Lung (tissue), 11 donors: ENCODE measurements at regions not wholly inside any gene's neighbourhood (a gene's known extent, or its start where the extent isn't known, plus 50 kb on each side); places are given as distances from the start of the nearest gene placed in this dataset.
A peak's percentile ranks its signal among the peaks of the same experiment; 100 is the strongest.

Experiments
- ATAC-seq: fragments of 200-7000 bp; cut with Tn5 transposase; one replicate; pipeline ENCODE4 v1.9.1; 2020; ENCODE audit warnings: moderate number of reproducible peaks; ENCODE audit not compliant: insufficient read depth, low FRiP score
- DNase-seq, 3 donors: peaks; one replicate each; pipeline ENCODE4 v3.0.0-alpha.2; 2013 to 2017
- H3K27ac ChIP-seq, 2 donors: one replicate each; pipeline ENCODE4 v1.5.1; 2013; ENCODE audit warnings: mild to moderate bottlenecking in 2 of 2, moderate library complexity in 2 of 2, control low read depth in 1 of 2, inconsistent platforms in 1 of 2, low read depth in 1 of 2, low read length in 1 of 2
- H3K27me3 ChIP-seq, 3 donors: one replicate each; pipeline ENCODE4 v1.5.1; 2013; ENCODE audit warnings: low read length in 2 of 3; ENCODE audit not compliant: control insufficient read depth in 3 of 3, insufficient read depth in 3 of 3
- H3K36me3 ChIP-seq, 4 donors: one replicate each; pipeline ENCODE4 v1.5.1; 2013; ENCODE audit warnings: low read length in 4 of 4, mild to moderate bottlenecking in 1 of 4, moderate library complexity in 1 of 4; ENCODE audit not compliant: control insufficient read depth in 4 of 4, insufficient read depth in 4 of 4
- H3K4me1 ChIP-seq, 5 donors: one replicate each; pipeline ENCODE4 v1.5.1; 2013; ENCODE audit warnings: low read length in 5 of 5, mild to moderate bottlenecking in 2 of 5, moderate library complexity in 1 of 5; ENCODE audit not compliant: control insufficient read depth in 5 of 5, insufficient read depth in 5 of 5
- H3K4me3 ChIP-seq: one replicate; pipeline ENCODE4 v1.5.1; 2013; ENCODE audit warnings: mild to moderate bottlenecking, control low read depth, moderate library complexity
- H3K9ac ChIP-seq, 2 donors: one replicate each; pipeline ENCODE4 v1.5.1; 2013; ENCODE audit warnings: low read length in 2 of 2, control low read depth in 1 of 2; ENCODE audit not compliant: insufficient read depth in 1 of 2
- H3K9me3 ChIP-seq, 4 donors: one replicate each; pipeline ENCODE4 v1.5.1; 2013; ENCODE audit warnings: low read length in 3 of 4, mild to moderate bottlenecking in 1 of 4, moderate library complexity in 1 of 4; ENCODE audit not compliant: control insufficient read depth in 4 of 4, insufficient read depth in 3 of 4
- CTCF ChIP-seq: IDR thresholded peaks from 2 replicates; pipeline ENCODE4 v1.5.1; 2012; ENCODE audit warnings: mild to moderate bottlenecking; ENCODE audit errors: control extremely low read depth, extremely low read depth
- whole genome bisulfite sequencing, 2 donors: extraction: QIAGEN DNeasy Blood & Tissue Kit; methylation state at CpG; one replicate each; pipeline ENCODE4 v1.1.7; 2013; 5-methylcytosine and 5-hydroxymethylcytosine counted together
- donor health status: control.
- donor health status: control.
- donor health status: Bipolar disorder and iron deficiency.
- donor health status: healthy.
- donor health status: DM: yes; HTN: yes; CAD: no.

- no peak for ATAC-seq
- Histone ChIP-seq H3K36me3 (no peaks in the 10 kb centered on the region), H3K27ac (no peak overlapping the region), H3K9me3 (no peaks in the 10 kb centered on the region), H3K9ac (no peak overlapping the region), H3K4me1 (peaks cover 0 to 9% (median 4%) of the 10 kb centered on the region in 5 donors), H3K27me3 (no peaks in the 10 kb centered on the region), H3K4me3 (no peak overlapping the region)
- DNase-seq, result peak in 2 of 3 donors; percentile 37 to 70
- no peak for TF ChIP-seq CTCF
- WGBS, 2 donors, result 65 to 83% methylated on average over 12 of the region's 12 CpGs
Measured at GRCh38 chr2:172358691-172359556, 68.5 kb upstream of the ITGA6 start.

- WGBS, 2 donors, result 87 to 92% methylated on average over 3 of the region's 3 CpGs
- Histone ChIP-seq H3K36me3 (no peaks in the 10 kb centered on the region), H3K4me3 (no peak overlapping the region), H3K27ac (no peak overlapping the region), H3K9ac (no peak overlapping the region), H3K4me1 (peaks cover 0 to 9% (median 4%) of the 10 kb centered on the region in 5 donors), H3K9me3 (peaks cover 0 to 5% (median 0%) of the 10 kb centered on the region in 4 donors), H3K27me3 (no peaks in the 10 kb centered on the region)
- TF ChIP-seq CTCF, result no peak
- no peak for ATAC-seq
- no peak for DNase-seq
Measured at GRCh38 chr2:172361360-172361759, 66.0 kb upstream of the ITGA6 start.

- no peak for ATAC-seq
- H3K27ac ChIP-seq, result no peak overlapping the region
- 94 to 96% methylated on average over 6 of the region's 6 CpGs for WGBS, 2 donors
- peaks cover 0 to 9% (median 4%) of the 10 kb centered on the region in 5 donors for H3K4me1 ChIP-seq
- no peak for TF ChIP-seq CTCF
- no peak overlapping the region for H3K4me3 ChIP-seq
- no peaks in the 10 kb centered on the region for H3K27me3 ChIP-seq
- no peak for DNase-seq
- no peak overlapping the region for H3K9ac ChIP-seq
- no peaks in the 10 kb centered on the region for H3K36me3 ChIP-seq
- H3K9me3 ChIP-seq, result peaks cover 0 to 5% (median 0%) of the 10 kb centered on the region in 4 donors
Measured at GRCh38 chr2:172361840-172362239, 65.5 kb upstream of the ITGA6 start.
